ENCODE measurements at regions not wholly inside any gene's neighbourhood (a gene's known extent, or its start where the extent isn't known, plus 50 kb on each side); places are given as distances from the start of the nearest gene placed in this dataset.

DNA sequence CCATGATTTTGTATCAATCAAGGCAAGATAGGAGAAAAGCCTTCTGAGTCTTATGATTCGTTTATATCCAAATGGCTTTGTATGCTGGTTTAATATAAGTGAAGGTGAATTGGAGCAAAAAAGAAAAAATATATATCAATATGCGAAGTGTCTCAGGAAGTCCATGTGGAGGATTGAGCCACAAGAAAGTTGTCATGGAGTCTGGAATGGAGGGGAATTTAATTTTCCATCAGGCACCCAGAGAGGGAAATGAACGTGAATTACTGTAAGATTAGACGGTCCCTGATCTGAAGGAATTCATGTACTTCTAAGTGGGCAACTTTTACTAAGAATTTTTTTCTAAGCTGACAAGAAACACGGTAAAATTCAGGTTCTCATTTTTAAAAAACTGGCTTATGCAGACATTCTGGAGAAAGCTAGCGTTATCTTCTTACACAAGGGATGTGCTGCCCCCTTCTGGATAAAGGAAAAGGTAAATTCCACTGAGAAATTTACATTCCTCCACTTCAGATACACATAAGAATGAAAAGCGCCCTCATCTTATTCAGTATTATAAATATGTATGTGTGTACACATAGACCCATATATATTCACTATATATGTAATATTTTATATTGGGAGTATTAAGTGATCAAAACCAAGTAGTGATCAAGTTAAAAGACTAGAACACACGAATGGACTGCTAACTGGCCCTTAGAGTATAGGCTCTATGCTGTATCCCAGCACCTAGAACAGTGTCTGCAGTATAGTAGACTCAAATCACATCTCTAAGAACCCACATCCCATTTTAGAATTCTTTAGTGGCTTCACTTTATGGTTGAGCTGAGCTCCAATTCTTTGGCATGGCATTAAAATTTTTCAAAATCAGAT is 289.0 kb upstream of the TFPI start:
- TF ChIP-seq SUZ12 (IDR thresholded peaks at IDR 0.05; ENCODE audit: extremely low read depth, insufficient read depth, insufficient read length): no peak
- no peak for TF ChIP-seq YY1 (IDR thresholded peaks at IDR 0.05; ENCODE audit: insufficient read depth, insufficient read length)
